Osteocyte (in vitro differentiated cells): ENCODE measurements at regions not wholly inside any gene's neighbourhood (a gene's known extent, or its start where the extent isn't known, plus 50 kb on each side); places are given as distances from the start of the nearest gene placed in this dataset.
"Not testable (repeated sequence)": the region's sequence is repeated elsewhere in the genome, so short reads cannot be mapped to it uniquely, and the experiment has no call there.

ENCODE experiments used
- DNase-seq: peaks from one replicate; pipeline ENCODE4 v3.0.0; 2021; ENCODE audit warnings: mixed read lengths; ENCODE audit not compliant: unreplicated experiment; ENCODE audit errors: extremely low spot score
- H3K27ac Mint-ChIP-seq: one replicate; pipeline ENCODE4 v1.8.0; 2021; ENCODE audit warnings: mild to moderate bottlenecking, mixed read lengths; ENCODE audit not compliant: unreplicated experiment
- H3K27me3 Mint-ChIP-seq: one replicate; pipeline ENCODE4 v1.8.0; 2021; ENCODE audit warnings: mixed read lengths; ENCODE audit not compliant: unreplicated experiment
- H3K36me3 Mint-ChIP-seq: one replicate; pipeline ENCODE4 v1.8.0; 2021; ENCODE audit warnings: mixed read lengths; ENCODE audit not compliant: unreplicated experiment
- H3K4me1 Mint-ChIP-seq: one replicate; pipeline ENCODE4 v1.8.0; 2021; ENCODE audit warnings: mixed read lengths; ENCODE audit not compliant: unreplicated experiment
- H3K4me3 Mint-ChIP-seq: one replicate; pipeline ENCODE4 v1.8.0; 2021; ENCODE audit warnings: mild to moderate bottlenecking, moderate library complexity, mixed read lengths; ENCODE audit not compliant: unreplicated experiment
- H3K9me3 Mint-ChIP-seq: one replicate; pipeline ENCODE4 v1.8.0; 2021; ENCODE audit warnings: mixed read lengths; ENCODE audit not compliant: unreplicated experiment
- TF ChIP-seq, protein P1 (sequence below): fragments of 200-600 bp; sonication (generic); IDR thresholded peaks from 2 replicates; pipeline ENCODE4 v1.5.0; 2021; ENCODE audit warnings: antibody characterized with exemption, mild to moderate bottlenecking, moderate library complexity

DNA sequence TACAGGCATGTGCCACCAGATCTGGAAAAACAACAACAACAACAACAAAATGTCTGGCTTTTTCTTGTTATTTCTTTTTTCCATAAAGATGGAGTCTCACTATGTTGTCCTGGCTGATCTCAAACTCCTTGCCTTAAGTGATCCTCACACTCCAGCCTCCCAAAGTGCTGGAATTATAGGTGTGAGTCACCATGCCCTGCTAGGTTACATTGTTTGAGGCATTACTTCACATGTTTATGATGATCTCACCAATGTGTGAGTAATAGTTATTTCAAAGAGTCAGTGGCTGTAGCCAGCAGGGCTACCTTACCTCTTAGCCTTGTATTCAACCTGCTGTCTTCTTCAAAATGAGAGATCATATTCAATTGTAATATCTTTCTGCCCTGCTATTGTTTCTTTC lies 445.7 kb downstream of the AMY1C start:
- TF ChIP-seq, protein P1, sequence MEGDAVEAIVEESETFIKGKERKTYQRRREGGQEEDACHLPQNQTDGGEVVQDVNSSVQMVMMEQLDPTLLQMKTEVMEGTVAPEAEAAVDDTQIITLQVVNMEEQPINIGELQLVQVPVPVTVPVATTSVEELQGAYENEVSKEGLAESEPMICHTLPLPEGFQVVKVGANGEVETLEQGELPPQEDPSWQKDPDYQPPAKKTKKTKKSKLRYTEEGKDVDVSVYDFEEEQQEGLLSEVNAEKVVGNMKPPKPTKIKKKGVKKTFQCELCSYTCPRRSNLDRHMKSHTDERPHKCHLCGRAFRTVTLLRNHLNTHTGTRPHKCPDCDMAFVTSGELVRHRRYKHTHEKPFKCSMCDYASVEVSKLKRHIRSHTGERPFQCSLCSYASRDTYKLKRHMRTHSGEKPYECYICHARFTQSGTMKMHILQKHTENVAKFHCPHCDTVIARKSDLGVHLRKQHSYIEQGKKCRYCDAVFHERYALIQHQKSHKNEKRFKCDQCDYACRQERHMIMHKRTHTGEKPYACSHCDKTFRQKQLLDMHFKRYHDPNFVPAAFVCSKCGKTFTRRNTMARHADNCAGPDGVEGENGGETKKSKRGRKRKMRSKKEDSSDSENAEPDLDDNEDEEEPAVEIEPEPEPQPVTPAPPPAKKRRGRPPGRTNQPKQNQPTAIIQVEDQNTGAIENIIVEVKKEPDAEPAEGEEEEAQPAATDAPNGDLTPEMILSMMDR = no peak
- no peaks in the 10 kb centered on the region for H3K27me3 Mint-ChIP-seq
- no peaks in the 10 kb centered on the region for H3K4me1 Mint-ChIP-seq
- no peak overlapping the region for H3K4me3 Mint-ChIP-seq
- no peak overlapping the region for H3K27ac Mint-ChIP-seq
- peaks cover 3% of the 10 kb centered on the region for H3K9me3 Mint-ChIP-seq
- no peak for DNase-seq
- H3K36me3 Mint-ChIP-seq = no peaks in the 10 kb centered on the region

GRCh38 chr1:104196136-104196535 lies 446.4 kb downstream of the AMY1C start:
- Mint-ChIP-seq H3K27me3 (no peaks in the 10 kb centered on the region), H3K9me3 (peaks cover 6% of the 10 kb centered on the region), H3K36me3 (no peaks in the 10 kb centered on the region), H3K27ac (no peak overlapping the region), H3K4me3 (no peak overlapping the region), H3K4me1 (no peaks in the 10 kb centered on the region)
- TF ChIP-seq, protein P1 = no peak
- DNase-seq = no peak

- peaks cover 10% of the 10 kb centered on the region for H3K9me3 Mint-ChIP-seq
- H3K27me3 Mint-ChIP-seq = no peaks in the 10 kb centered on the region
- TF ChIP-seq, protein P1 = no peak
- no peak overlapping the region for H3K27ac Mint-ChIP-seq
- H3K4me1 Mint-ChIP-seq = no peaks in the 10 kb centered on the region
- H3K4me3 Mint-ChIP-seq = no peak overlapping the region
- no peak for DNase-seq
- no peaks in the 10 kb centered on the region for H3K36me3 Mint-ChIP-seq
Observed at GRCh38 chr1:104197516-104197915, 447.8 kb downstream of the AMY1C start.

GRCh38 chr1:104212239-104212638 lies 462.5 kb downstream of the AMY1C start:
- H3K27ac Mint-ChIP-seq = no peak overlapping the region
- H3K27me3 Mint-ChIP-seq = no peaks in the 10 kb centered on the region
- no peaks in the 10 kb centered on the region for H3K36me3 Mint-ChIP-seq
- DNase-seq = no peak
- no peaks in the 10 kb centered on the region for H3K4me1 Mint-ChIP-seq
- TF ChIP-seq, protein P1 = no peak
- H3K9me3 Mint-ChIP-seq = no peaks in the 10 kb centered on the region
- no peak overlapping the region for H3K4me3 Mint-ChIP-seq

DNA sequence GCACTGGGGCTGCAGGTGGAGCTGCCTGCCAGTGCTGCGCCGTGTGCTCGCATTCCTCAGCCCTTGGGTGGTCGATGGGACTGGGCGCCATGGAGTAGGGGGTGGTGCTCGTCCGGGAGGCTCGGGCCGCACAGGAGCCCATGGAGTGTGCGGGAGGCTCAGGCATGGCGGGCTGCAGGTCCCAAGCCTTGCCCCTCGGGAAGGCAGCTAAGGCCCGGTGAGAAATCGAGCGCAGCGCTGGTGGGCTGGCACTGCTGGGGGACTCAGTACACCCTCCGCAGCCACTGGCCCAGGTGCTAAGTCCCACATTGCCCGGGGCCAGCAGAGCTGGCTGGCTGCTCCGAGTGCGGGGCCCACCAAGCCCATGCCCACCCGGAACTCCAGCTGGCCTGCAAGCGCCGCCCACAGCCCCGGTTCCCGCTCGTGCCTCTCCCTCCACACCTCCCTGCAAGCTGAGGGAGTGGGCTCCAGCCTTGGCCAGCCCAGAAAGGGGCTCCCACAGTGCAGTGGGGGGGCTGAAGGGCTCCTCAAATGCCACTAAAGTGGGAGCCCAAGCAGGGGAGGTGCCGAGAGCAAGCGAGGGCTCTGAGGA lies 467.8 kb downstream of the AMY1C start:
- not testable (repeated sequence) for H3K4me3 Mint-ChIP-seq, H3K36me3 Mint-ChIP-seq, H3K4me1 Mint-ChIP-seq, H3K27ac Mint-ChIP-seq, DNase-seq, H3K27me3 Mint-ChIP-seq
- H3K9me3 Mint-ChIP-seq = peaks cover 13% of the 10 kb centered on the region

GRCh38 chr1:104229860-104230259 lies 480.2 kb downstream of the AMY1C start:
- Mint-ChIP-seq H3K36me3 (no peaks in the 10 kb centered on the region), H3K27ac (no peak overlapping the region), H3K9me3 (no peaks in the 10 kb centered on the region), H3K4me1 (no peaks in the 10 kb centered on the region), H3K27me3 (no peaks in the 10 kb centered on the region), H3K4me3 (no peak overlapping the region)
- DNase-seq = no peak
- TF ChIP-seq, protein P1 = no peak
